A549 (cell line): ENCODE measurements at regions not wholly inside any gene's neighbourhood (a gene's known extent, or its start where the extent isn't known, plus 50 kb on each side); places are given as distances from the start of the nearest gene placed in this dataset.

Experiments used
- ATAC-seq, 2 experiments: fragments of 200-7000 bp in 1 of 2; fragments of >200 bp in 1 of 2; cut with Nextera tagmentation in 1 of 2; cut with Tn5 transposase in 1 of 2; 3 replicates each; pipeline versions ENCODE4 v1.8.0 to v1.9.1; 2018 to 2020; ENCODE audit warnings: mild to moderate bottlenecking in 1 of 2, moderate library complexity in 1 of 2
- CTCF ChIA-PET: fragments of 300-600 bp; sonication (Branson Sonifier 250); formaldehyde crosslinking; extraction: SDS; loops from one replicate; lab custom pipeline; 2021; ENCODE audit warnings: antibody characterized with exemption, inconsistent platforms; lab: Yijun Ruan, JAX
- POLR2A ChIA-PET: fragments of 350-600 bp; formaldehyde crosslinking; extraction: SDS; loops from one replicate; lab custom pipeline; 2021; ENCODE audit warnings: antibody characterized with exemption, inconsistent platforms; lab: Yijun Ruan, JAX
- DNase-seq, 2 experiments: peaks; one replicate each; pipeline versions ENCODE4 v3.0.0 to v3.0.0-alpha.2; 2011 to 2016; ENCODE audit warnings: low read depth in 1 of 2, low spot score in 1 of 2
- FAIRE-seq: peaks from 2 replicates; lab custom pipeline; 2011; peaks lifted over from hg19 to GRCh38; lab: Jason Lieb, UNC
- H3K27ac ChIP-seq, 2 experiments: fragments of >200 bp; sonication (Bioruptor Twin); formaldehyde crosslinking; 3 replicates each; pipeline ENCODE4 v1.5.1; 2016 to 2017
- H3K4me1 ChIP-seq: fragments of >200 bp; sonication (Bioruptor Twin); formaldehyde crosslinking; 3 replicates; pipeline ENCODE4 v1.6.1; 2016
- H3K4me2 ChIP-seq: fragments of >200 bp; sonication (Bioruptor Twin); formaldehyde crosslinking; 3 replicates; pipeline ENCODE4 v1.6.1; 2016
- H3K4me3 ChIP-seq: fragments of >200 bp; sonication (Bioruptor Twin); formaldehyde crosslinking; 3 replicates; pipeline ENCODE4 v1.5.1; 2016
- H3K9me3 ChIP-seq: fragments of >200 bp; sonication (Bioruptor Twin); formaldehyde crosslinking; 3 replicates; pipeline ENCODE4 v1.6.1; 2016
- ATOH8 ChIP-seq: fragments of 250-450 bp; sonication (Bioruptor Pico); IDR thresholded peaks from 2 replicates; pipeline ENCODE4 v1.5.0; 2020; ENCODE audit warnings: low read depth, mild to moderate bottlenecking, moderate library complexity
- BCL3 ChIP-seq: fragments of >200 bp; sonication (Bioruptor Twin); formaldehyde crosslinking; IDR thresholded peaks from 3 replicates; pipeline ENCODE4 v1.6.1; 2016
- BHLHE40 ChIP-seq: IDR thresholded peaks from 2 replicates; pipeline ENCODE4 v1.6.1; 2012; ENCODE audit warnings: low read depth, low read length, inconsistent platforms
- CBX2 ChIP-seq: fragments of 200-600 bp; sonication (generic); IDR thresholded peaks from 2 replicates; pipeline ENCODE4 v1.6.1; 2016; ENCODE audit warnings: low read depth, mild to moderate bottlenecking, borderline replicate concordance
- CEBPB ChIP-seq, 2 experiments: fragments of >200 bp in 1 of 2; sonication (Bioruptor Twin) in 1 of 2; formaldehyde crosslinking in 1 of 2; IDR thresholded peaks; 2 replicates each; pipeline ENCODE4 v1.6.1; 2012 to 2016
- CHD2 ChIP-seq: fragments of 150-350 bp; IDR thresholded peaks from 2 replicates; pipeline ENCODE4 v1.6.1; 2014; ENCODE audit warnings: low read length; ENCODE audit not compliant: partially characterized antibody
- CHD4 ChIP-seq: fragments of 200-600 bp; sonication (generic); IDR thresholded peaks from 2 replicates; pipeline ENCODE4 v1.6.1; 2016; ENCODE audit warnings: antibody characterized with exemption, mild to moderate bottlenecking, borderline replicate concordance
- EHF ChIP-seq: fragments of 250-450 bp; sonication (Bioruptor Pico); IDR thresholded peaks from 2 replicates; pipeline ENCODE4 v1.5.0; 2020; ENCODE audit warnings: mild to moderate bottlenecking
- ELK1 ChIP-seq: fragments of 150-350 bp; IDR thresholded peaks from 2 replicates; pipeline ENCODE4 v1.6.1; 2014; ENCODE audit warnings: low read depth, mild to moderate bottlenecking, low read length
- EP300 ChIP-seq, 2 experiments: fragments of >200 bp; sonication (Bioruptor Twin); formaldehyde crosslinking; IDR thresholded peaks; 2 replicates in 1 of 2; 3 replicates in 1 of 2; pipeline ENCODE4 v1.6.1; 2016 to 2017
- ESRRA ChIP-seq: fragments of 150-350 bp; IDR thresholded peaks from 2 replicates; pipeline ENCODE4 v1.6.1; 2014; ENCODE audit warnings: mild to moderate bottlenecking, low read length, borderline replicate concordance
- FOSB ChIP-seq: fragments of 250-450 bp; sonication (Bioruptor Pico); IDR thresholded peaks from 2 replicates; pipeline ENCODE4 v1.5.0; 2020; ENCODE audit warnings: mild to moderate bottlenecking, moderate library complexity
- FOXS1 ChIP-seq: fragments of 250-450 bp; sonication (Bioruptor Pico); IDR thresholded peaks from 2 replicates; pipeline ENCODE4 v1.5.0; 2020; ENCODE audit warnings: mild to moderate bottlenecking, moderate library complexity
- GATA3 ChIP-seq: IDR thresholded peaks from 2 replicates; pipeline ENCODE4 v1.6.1; 2012; ENCODE audit warnings: borderline replicate concordance
- HES2 ChIP-seq: fragments of >200 bp; sonication (Bioruptor Twin); formaldehyde crosslinking; IDR thresholded peaks from 2 replicates; pipeline ENCODE4 v1.6.1; 2016
- HEYL ChIP-seq: fragments of 250-450 bp; sonication (Bioruptor Pico); IDR thresholded peaks from 2 replicates; pipeline ENCODE4 v1.8.0; 2021; ENCODE audit warnings: mild to moderate bottlenecking, moderate library complexity
- HOXB13 ChIP-seq: fragments of 250-450 bp; sonication (Bioruptor Pico); IDR thresholded peaks from 2 replicates; pipeline ENCODE4 v1.5.0; 2020; ENCODE audit warnings: low read depth, mild to moderate bottlenecking, moderate library complexity
- HOXB5 ChIP-seq: fragments of 250-450 bp; sonication (Bioruptor Pico); IDR thresholded peaks from 2 replicates; pipeline ENCODE4 v1.5.0; 2020; ENCODE audit warnings: mild to moderate bottlenecking, moderate library complexity
- JUN ChIP-seq, 2 experiments: fragments of >200 bp; sonication (Bioruptor Twin); formaldehyde crosslinking; IDR thresholded peaks; 2 replicates in 1 of 2; 3 replicates in 1 of 2; pipeline ENCODE4 v1.6.1; 2016 to 2017
- JUNB ChIP-seq: fragments of >200 bp; sonication (Bioruptor Twin); formaldehyde crosslinking; IDR thresholded peaks from 2 replicates; pipeline ENCODE4 v1.6.1; 2016
- KDM5A ChIP-seq: fragments of 200-600 bp; sonication (generic); IDR thresholded peaks from 2 replicates; pipeline ENCODE4 v1.6.1; 2016; ENCODE audit warnings: antibody characterized with exemption, mild to moderate bottlenecking
- MAZ ChIP-seq: fragments of 150-350 bp; IDR thresholded peaks from 2 replicates; pipeline ENCODE4 v1.6.1; 2014; ENCODE audit warnings: antibody characterized with exemption, low read depth, low read length, borderline replicate concordance
- MYC ChIP-seq: IDR thresholded peaks from 2 replicates; pipeline ENCODE4 v1.6.1; 2012; ENCODE audit warnings: mild to moderate bottlenecking, inconsistent platforms, low read length, improper control_type of control experiment, borderline replicate concordance
- NR3C1 ChIP-seq: fragments of >200 bp; sonication (Bioruptor Twin); formaldehyde crosslinking; IDR thresholded peaks from 3 replicates; pipeline ENCODE4 v1.6.1; 2017
- PHF8 ChIP-seq: fragments of 200-600 bp; sonication (generic); IDR thresholded peaks from 2 replicates; pipeline ENCODE4 v1.6.1; 2016; ENCODE audit warnings: low read depth, mild to moderate bottlenecking, antibody characterized with exemption, moderate library complexity, borderline replicate concordance
- POLR2A ChIP-seq: IDR thresholded peaks from 2 replicates; pipeline ENCODE4 v1.6.1; 2012; ENCODE audit warnings: mild to moderate bottlenecking, low read length
- RAD21 ChIP-seq, 2 experiments: fragments of >200 bp in 1 of 2; sonication (Bioruptor Twin) in 1 of 2; formaldehyde crosslinking in 1 of 2; IDR thresholded peaks in 1 of 2; conservative IDR thresholded peaks in 1 of 2; 2 replicates in 1 of 2; 3 replicates in 1 of 2; pipeline ENCODE4 v1.6.1; 2012 to 2018; ENCODE audit warnings: inconsistent platforms in 1 of 2
- RCOR1 ChIP-seq: fragments of 150-350 bp; IDR thresholded peaks from 2 replicates; pipeline ENCODE4 v1.6.1; 2014; ENCODE audit warnings: antibody characterized with exemption, low read length, low read depth
- REST ChIP-seq: fragments of 200-600 bp; sonication (generic); IDR thresholded peaks from 2 replicates; pipeline ENCODE4 v1.6.1; 2016; ENCODE audit warnings: antibody characterized with exemption, mild to moderate bottlenecking, moderate library complexity
- SREBF2 ChIP-seq: fragments of 450-650 bp; IDR thresholded peaks from 2 replicates; pipeline ENCODE4 v1.6.1; 2014; ENCODE audit warnings: mild to moderate bottlenecking, moderate library complexity
- ZFP36 ChIP-seq: fragments of 450-650 bp; IDR thresholded peaks from 2 replicates; pipeline ENCODE4 v1.6.1; 2014; ENCODE audit warnings: borderline replicate concordance; ENCODE audit not compliant: partially characterized antibody
- ZNF302 ChIP-seq: fragments of 250-450 bp; sonication (Bioruptor Pico); IDR thresholded peaks from 2 replicates; pipeline ENCODE4 v1.9.0; 2021; ENCODE audit warnings: inconsistent platforms, mild to moderate bottlenecking, moderate library complexity
- WGBS: methylation state at CpG from one replicate; pipeline ENCODE4 v1.1.6; 2017; ENCODE audit errors: missing lambda C conversion rate; 5-methylcytosine and 5-hydroxymethylcytosine counted together

- FAIRE-seq (no peak), DNase-seq (no peak)
- Histone ChIP-seq H3K4me2 (no peak overlapping the region), H3K9me3 (peaks cover 2% of the 10 kb centered on the region; the same call in 1 of the 3 replicates)
- CTCF ChIA-PET: interaction anchor here (0.5 kb wide), 1 partner anchor 1621 kb away, joined by 3 read pairs; no protein-coding TSS in a partner anchor
- no peak for TF ChIP-seq CEBPB (IDR thresholded peaks at IDR 0.05)
- no peak for TF ChIP-seq HOXB13
- TF ChIP-seq ZNF302 (CRISPR knock-in tag): no peak
- no peak for TF ChIP-seq ELK1
- no peak for TF ChIP-seq FOSB (CRISPR knock-in tag)
- no peak for TF ChIP-seq BCL3
- TF ChIP-seq KDM5A: no peak
- no peak for TF ChIP-seq POLR2A
- TF ChIP-seq HES2: no peak
- no peak for TF ChIP-seq CHD2
- no peak for TF ChIP-seq BHLHE40
- TF ChIP-seq SREBF2: no peak
- TF ChIP-seq RAD21 (conservative IDR thresholded peaks at IDR 0.05 in 1 of 2, IDR thresholded peaks at IDR 0.05 in 1 of 2): no peak
- TF ChIP-seq EHF: no peak
- no peak for TF ChIP-seq ATOH8 (CRISPR knock-in tag)
- no peak for TF ChIP-seq MYC
- no peak for TF ChIP-seq HOXB5 (CRISPR knock-in tag)
- TF ChIP-seq JUNB: no peak
- TF ChIP-seq, all 56 proteins: peak for 0
- Histone ChIP-seq H3K27ac (no peak overlapping the region), H3K4me1 (no peaks in the 10 kb centered on the region), H3K4me3 (no peak overlapping the region)
- 47% methylated on average over 5 of the region's 5 CpGs for WGBS
- POLR2A ChIA-PET: no interaction called here
- ATAC-seq: no peak
These were observed 190.7 kb downstream of the C6orf118 start for GRCh38 chr6:165118736-165119135.

GRCh38 chr6:165117806-165118205 is 191.6 kb downstream of the C6orf118 start:
- FAIRE-seq: no peak
- CTCF ChIA-PET: no interaction called here

GRCh38 chr6:165117121-165117520 is 192.3 kb downstream of the C6orf118 start:
- Histone ChIP-seq H3K27ac (no peak overlapping the region), H3K4me2 (no peak overlapping the region), H3K4me3 (no peak overlapping the region), H3K9me3 (peaks cover 2% of the 10 kb centered on the region; the same call in 1 of the 3 replicates), H3K4me1 (no peaks in the 10 kb centered on the region)
- no peak for FAIRE-seq
- ATAC-seq: no peak
- TF ChIP-seq CBX2 (no peak), PHF8 (no peak), ZFP36 (no peak), CEBPB (IDR thresholded peaks at IDR 0.05) (no peak), EP300 (IDR thresholded peaks at IDR 0.05) (no peak), REST (no peak), GATA3 (no peak), RCOR1 (no peak), CHD4 (no peak)
- DNase-seq: no peak
- 29% methylated on average over 2 of the region's 2 CpGs for WGBS
- ChIA-PET POLR2A (no interaction called here), CTCF (no interaction called here)

More at GRCh38 chr6:165117806-165118205, 191.6 kb downstream of the C6orf118 start:
- no peak for DNase-seq
- POLR2A ChIA-PET: no interaction called here
- TF ChIP-seq KDM5A (no peak), JUN (IDR thresholded peaks at IDR 0.05) (no peak), HEYL (CRISPR knock-in tag) (no peak), ESRRA (no peak), FOXS1 (CRISPR knock-in tag) (no peak), MAZ (no peak), NR3C1 (no peak)
- TF ChIP-seq, all 56 proteins: peak for 0
- H3K4me1 ChIP-seq: no peaks in the 10 kb centered on the region
- 20% methylated on average over 1 of the region's 3 CpGs for WGBS
- peaks cover 2% of the 10 kb centered on the region; the same call in 1 of the 3 replicates for H3K9me3 ChIP-seq
- no peak overlapping the region for H3K27ac ChIP-seq
- H3K4me2 ChIP-seq: no peak overlapping the region
- H3K4me3 ChIP-seq: no peak overlapping the region
- no peak for ATAC-seq
